Body of pancreas (tissue), 4 donors: ENCODE measurements at regions not wholly inside any gene's neighbourhood (a gene's known extent, or its start where the extent isn't known, plus 50 kb on each side); places are given as distances from the start of the nearest gene placed in this dataset.

ENCODE experiments used
- ATAC-seq: fragments of 150-250 bp; one replicate; pipeline ENCODE4 v1.9.1; 2016
- DNase-seq, 4 donors: peaks; one replicate each; pipeline ENCODE4 v3.0.0-alpha.2; 2019
- H3K27ac ChIP-seq, 4 donors: fragments of 200-600 bp; sonication (generic); 1 replicate in 3 of 4; 2 replicates in 1 of 4; pipeline versions ENCODE4 v1.5.1 to v1.6.1; 2016 to 2019; ENCODE audit warnings: mild to moderate bottlenecking in 1 of 4, mixed read lengths in 1 of 4, moderate library complexity in 1 of 4
- H3K27me3 ChIP-seq, 2 donors: fragments of 200-600 bp; sonication (generic); one replicate each; pipeline ENCODE4 v1.6.0; 2016; ENCODE audit warnings: mild to moderate bottlenecking in 1 of 2
- H3K36me3 ChIP-seq, 2 donors: fragments of 200-600 bp; sonication (generic); replicated peaks in 1 of 2; 2 replicates each; pipeline ENCODE4 v1.5.1; 2016; ENCODE audit warnings: low read depth in 2 of 2; ENCODE audit not compliant: insufficient read depth in 1 of 2
- H3K4me1 ChIP-seq: fragments of 200-600 bp; sonication (generic); one replicate; pipeline ENCODE4 v1.6.0; 2016
- H3K4me3 ChIP-seq, 2 donors: fragments of 200-600 bp; sonication (generic); 1 replicate in 1 of 2; 2 replicates in 1 of 2; pipeline ENCODE4 v1.5.1; 2016 to 2019
- H3K9me3 ChIP-seq, 3 donors: fragments of 200-600 bp; sonication (generic); 1 replicate in 2 of 3; 2 replicates in 1 of 3; pipeline ENCODE4 v1.5.1; 2016
- CTCF ChIP-seq, 7 experiments: fragments of 450-650 bp in 4 of 7; fragments of 200-600 bp in 3 of 7; sonication (generic) in 3 of 7; IDR thresholded peaks; one replicate each; pipeline ENCODE4 v1.5.1; 2016 to 2019; ENCODE audit warnings: antibody characterized with exemption in 7 of 7
- POLR2A ChIP-seq, 3 donors: fragments of 450-650 bp; IDR thresholded peaks; one replicate each; pipeline ENCODE4 v1.6.1; 2016; ENCODE audit warnings: antibody characterized with exemption in 3 of 3, mild to moderate bottlenecking in 2 of 3
- WGBS, 2 donors: methylation state at CpG; one replicate each; pipeline ENCODE4 v1.1.5; 2017; 5-methylcytosine and 5-hydroxymethylcytosine counted together
- intact Hi-C: fragments of 100-400 bp; cut with DNase I; formaldehyde crosslinking; loops from one replicate; pipeline ENCODE4 v1.15.1; 2023

DNA sequence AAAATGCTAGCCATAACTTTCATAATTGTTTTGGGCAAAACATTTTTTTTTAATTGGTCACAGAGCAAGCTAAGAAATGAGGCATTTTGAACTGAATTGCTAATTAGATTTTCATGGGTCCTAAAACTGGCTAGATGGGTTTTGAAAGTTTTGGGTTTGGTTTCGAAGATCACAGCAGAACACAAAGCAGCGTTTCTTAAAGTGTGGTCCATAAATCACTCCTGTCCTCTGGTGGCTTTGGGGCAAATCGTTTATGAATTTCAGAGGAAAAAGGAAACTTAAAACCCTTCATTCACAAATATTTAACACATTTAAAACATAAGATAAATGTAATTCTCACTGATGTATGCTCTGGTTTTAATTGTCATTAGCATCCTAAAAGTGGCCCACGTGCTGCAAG lies 503.7 kb downstream of the SPATA31D1 start:
- no peak overlapping the region for H3K27ac ChIP-seq
- no peak for DNase-seq
- 55 to 58% methylated on average over 4 of the region's 4 CpGs for WGBS, 2 donors
- no peaks in the 10 kb centered on the region for H3K27me3 ChIP-seq
- H3K4me3 ChIP-seq: no peak overlapping the region
- no peaks in the 10 kb centered on the region for H3K9me3 ChIP-seq
- peaks cover 28% of the 10 kb centered on the region for H3K4me1 ChIP-seq
- no peak for ATAC-seq
- no peaks in the 10 kb centered on the region for H3K36me3 ChIP-seq
- TF ChIP-seq POLR2A (IDR thresholded peaks at IDR 0.05): no peak
- no peak for TF ChIP-seq CTCF (IDR thresholded peaks at IDR 0.05)
- intact Hi-C loops: no loop called here

DNA sequence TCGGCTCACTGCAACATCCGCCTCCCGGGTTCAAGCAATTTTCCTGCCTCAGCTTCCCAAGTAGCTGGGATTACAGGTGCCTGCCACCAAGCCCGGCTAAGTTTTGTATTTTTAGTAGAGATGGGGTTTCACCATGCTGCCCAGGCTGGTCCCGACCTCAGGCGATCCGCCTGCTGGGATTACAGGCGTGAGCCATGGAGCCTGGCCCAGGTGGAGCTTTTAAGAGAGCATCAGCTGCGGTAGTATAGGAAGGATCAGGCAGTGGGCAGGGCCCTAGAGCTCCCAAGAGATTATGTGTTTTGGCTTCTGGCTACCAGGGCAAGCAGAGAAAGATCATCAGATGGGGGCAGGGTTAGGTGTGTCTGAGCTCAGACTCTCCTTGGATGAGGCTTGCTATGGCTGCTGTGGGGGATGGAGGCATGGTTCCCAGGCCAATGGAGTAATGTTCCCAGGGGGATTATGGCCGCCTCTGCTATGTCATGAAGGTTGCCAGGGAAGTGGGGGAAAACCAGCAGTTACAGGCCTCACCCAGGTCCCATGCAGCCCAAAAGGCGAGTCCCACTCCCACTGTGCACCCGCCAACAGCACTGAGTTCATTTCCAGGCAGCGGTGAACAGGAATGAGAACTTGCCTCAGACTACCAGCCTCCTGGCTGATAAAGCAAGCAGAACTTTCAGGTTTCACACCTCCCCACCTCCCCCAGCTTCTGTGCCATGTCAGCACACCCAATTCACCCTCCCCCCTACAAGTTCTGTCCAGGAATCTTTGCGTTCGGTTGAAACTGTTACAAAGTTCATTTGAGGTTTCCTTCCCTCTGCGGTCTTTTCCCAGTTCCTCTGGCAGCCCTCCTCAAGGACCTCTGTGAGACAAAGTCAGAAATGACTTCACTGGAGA lies 507.6 kb downstream of the SPATA31D1 start:
- intact Hi-C loops: no loop called here
- DNase-seq: no peak
- ATAC-seq: no peak

DNA sequence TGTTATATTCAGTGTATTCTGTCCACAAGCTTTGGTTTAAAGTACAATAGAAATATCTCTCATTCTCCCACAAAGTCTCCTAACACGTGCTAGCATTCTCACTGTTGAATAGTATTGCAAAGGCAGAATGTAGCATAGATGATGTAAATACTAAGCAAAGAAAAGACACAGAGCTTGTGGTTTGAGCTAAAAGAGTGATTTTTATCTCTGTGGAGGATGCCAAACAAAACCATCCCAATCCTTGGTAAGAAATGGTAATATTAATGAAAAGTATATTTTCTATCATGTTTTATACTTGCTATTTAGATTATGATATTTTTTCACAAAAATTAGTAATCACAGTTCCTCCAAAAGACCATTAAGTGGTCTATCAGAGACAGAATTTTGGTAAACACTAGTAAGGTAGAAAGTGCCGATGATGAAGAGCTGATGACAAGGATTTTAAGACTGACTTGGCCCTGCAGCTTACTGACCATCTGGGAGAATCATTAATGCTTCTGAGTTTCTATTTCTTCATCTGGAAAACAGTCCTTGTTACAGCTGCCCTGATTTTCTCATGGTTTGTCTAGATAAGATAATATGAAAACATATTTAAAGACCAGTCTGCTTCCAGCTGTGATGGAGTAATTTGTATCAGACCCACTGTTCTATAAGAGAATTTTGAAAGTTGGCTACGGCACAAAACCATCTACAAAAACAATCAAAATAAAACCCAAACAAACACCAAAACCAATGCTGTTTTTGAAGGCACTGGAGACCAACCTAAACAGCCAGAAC lies 510.2 kb downstream of the SPATA31D1 start:
- Histone ChIP-seq H3K4me3 (no peak overlapping the region), H3K27ac (no peak overlapping the region), H3K9me3 (no peaks in the 10 kb centered on the region), H3K36me3 (no peaks in the 10 kb centered on the region), H3K27me3 (no peaks in the 10 kb centered on the region), H3K4me1 (no peaks in the 10 kb centered on the region)
- TF ChIP-seq POLR2A (IDR thresholded peaks at IDR 0.05) (no peak), CTCF (IDR thresholded peaks at IDR 0.05) (no peak)
- intact Hi-C loops: no loop called here
- ATAC-seq (no peak), DNase-seq (no peak)
- 73 to 82% methylated on average over 3 of the region's 3 CpGs for WGBS, 2 donors

More for the DNA sequence above, 507.6 kb downstream of the SPATA31D1 start:
- H3K9me3 ChIP-seq: no peaks in the 10 kb centered on the region
- no peak overlapping the region for H3K4me3 ChIP-seq
- no peaks in the 10 kb centered on the region for H3K4me1 ChIP-seq
- no peaks in the 10 kb centered on the region for H3K27me3 ChIP-seq
- no peak for TF ChIP-seq POLR2A (IDR thresholded peaks at IDR 0.05)
- no peak for TF ChIP-seq CTCF (IDR thresholded peaks at IDR 0.05)
- H3K27ac ChIP-seq: no peak overlapping the region
- H3K36me3 ChIP-seq: no peaks in the 10 kb centered on the region
- WGBS, 2 donors: 80 to 87% methylated on average over 14 to 16 of the region's 16 CpGs

GRCh38 chr9:82499337-82499736 lies 510.8 kb downstream of the SPATA31D1 start:
- no peaks in the 10 kb centered on the region for H3K9me3 ChIP-seq
- H3K27ac ChIP-seq: no peak overlapping the region
- TF ChIP-seq CTCF (IDR thresholded peaks at IDR 0.05): no peak
- TF ChIP-seq POLR2A (IDR thresholded peaks at IDR 0.05): no peak
- H3K4me1 ChIP-seq: no peaks in the 10 kb centered on the region
- DNase-seq (no peak), ATAC-seq (no peak)
- intact Hi-C loops: no loop called here
- no peaks in the 10 kb centered on the region for H3K27me3 ChIP-seq
- H3K4me3 ChIP-seq: no peak overlapping the region
- no peaks in the 10 kb centered on the region for H3K36me3 ChIP-seq
